Fibroblast of mammary gland (primary cell): ENCODE measurements at regions not wholly inside any gene's neighbourhood (a gene's known extent, or its start where the extent isn't known, plus 50 kb on each side); places are given as distances from the start of the nearest gene placed in this dataset.
A peak's percentile ranks its signal among the peaks of the same experiment; 100 is the strongest.

ENCODE experiments used
- DNase-seq: peaks from one replicate; pipeline ENCODE4 v3.0.0-alpha.2; 2010; ENCODE audit warnings: low read depth
- H3K4me3 ChIP-seq: 2 replicates; pipeline ENCODE4 v1.5.1; 2011; ENCODE audit warnings: low read depth, mild to moderate bottlenecking, low read length, moderate library complexity; ENCODE audit not compliant: control insufficient read depth
- TF ChIP-seq, protein P1 (sequence below): conservative IDR thresholded peaks from 2 replicates; pipeline ENCODE4 v1.5.1; 2011; ENCODE audit warnings: low read depth, low read length, inconsistent platforms; ENCODE audit not compliant: control insufficient read depth, insufficient read depth

DNA sequence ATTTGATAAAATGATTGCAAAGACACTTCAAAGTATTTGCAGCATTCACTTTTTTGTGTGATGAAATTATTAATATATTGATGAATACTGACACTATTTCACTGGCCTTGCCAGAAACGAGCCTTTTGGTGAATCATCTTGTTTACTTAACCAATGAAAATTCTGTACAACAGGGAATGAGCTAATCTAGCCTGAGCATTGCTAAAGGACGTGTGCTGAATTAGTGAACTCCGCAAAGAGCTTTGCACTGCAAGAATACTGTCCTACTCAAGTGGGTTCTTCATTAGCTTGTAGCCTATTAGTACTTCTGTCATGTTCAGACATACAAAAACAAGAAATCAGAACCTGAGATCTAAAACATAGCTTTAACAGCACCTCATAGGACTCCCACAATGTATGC, 172.0 kb upstream of the NRSN1 start:
- H3K4me3 ChIP-seq = no peak overlapping the region
- DNase-seq = peak; percentile 12
- TF ChIP-seq, protein P1, sequence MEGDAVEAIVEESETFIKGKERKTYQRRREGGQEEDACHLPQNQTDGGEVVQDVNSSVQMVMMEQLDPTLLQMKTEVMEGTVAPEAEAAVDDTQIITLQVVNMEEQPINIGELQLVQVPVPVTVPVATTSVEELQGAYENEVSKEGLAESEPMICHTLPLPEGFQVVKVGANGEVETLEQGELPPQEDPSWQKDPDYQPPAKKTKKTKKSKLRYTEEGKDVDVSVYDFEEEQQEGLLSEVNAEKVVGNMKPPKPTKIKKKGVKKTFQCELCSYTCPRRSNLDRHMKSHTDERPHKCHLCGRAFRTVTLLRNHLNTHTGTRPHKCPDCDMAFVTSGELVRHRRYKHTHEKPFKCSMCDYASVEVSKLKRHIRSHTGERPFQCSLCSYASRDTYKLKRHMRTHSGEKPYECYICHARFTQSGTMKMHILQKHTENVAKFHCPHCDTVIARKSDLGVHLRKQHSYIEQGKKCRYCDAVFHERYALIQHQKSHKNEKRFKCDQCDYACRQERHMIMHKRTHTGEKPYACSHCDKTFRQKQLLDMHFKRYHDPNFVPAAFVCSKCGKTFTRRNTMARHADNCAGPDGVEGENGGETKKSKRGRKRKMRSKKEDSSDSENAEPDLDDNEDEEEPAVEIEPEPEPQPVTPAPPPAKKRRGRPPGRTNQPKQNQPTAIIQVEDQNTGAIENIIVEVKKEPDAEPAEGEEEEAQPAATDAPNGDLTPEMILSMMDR = no peak

DNA sequence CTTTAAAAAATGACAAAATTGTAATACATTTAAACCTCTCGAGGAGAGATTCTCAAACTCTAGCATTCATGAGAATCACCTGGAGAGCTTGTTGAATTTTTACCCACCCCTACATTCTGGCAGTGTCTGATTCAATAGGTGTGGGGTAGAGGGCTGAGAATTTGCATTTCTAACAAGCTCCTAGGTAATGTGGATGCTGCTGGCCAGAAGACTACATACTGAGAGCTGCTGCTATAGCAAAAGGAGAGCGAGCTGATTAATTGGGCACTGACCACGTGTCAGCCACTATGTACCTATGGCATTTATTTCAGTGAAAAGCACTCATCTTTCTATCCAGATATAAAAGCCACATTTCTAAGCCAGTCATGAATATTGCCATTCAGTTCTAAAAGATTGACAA, 169.0 kb upstream of the NRSN1 start:
- TF ChIP-seq, protein P1 = no peak
- H3K4me3 ChIP-seq = no peak overlapping the region
- no peak for DNase-seq

GRCh38 chr6:23964865-23965264, 161.2 kb upstream of the NRSN1 start:
- no peak overlapping the region for H3K4me3 ChIP-seq
- DNase-seq = no peak
- TF ChIP-seq, protein P1 = no peak

DNA sequence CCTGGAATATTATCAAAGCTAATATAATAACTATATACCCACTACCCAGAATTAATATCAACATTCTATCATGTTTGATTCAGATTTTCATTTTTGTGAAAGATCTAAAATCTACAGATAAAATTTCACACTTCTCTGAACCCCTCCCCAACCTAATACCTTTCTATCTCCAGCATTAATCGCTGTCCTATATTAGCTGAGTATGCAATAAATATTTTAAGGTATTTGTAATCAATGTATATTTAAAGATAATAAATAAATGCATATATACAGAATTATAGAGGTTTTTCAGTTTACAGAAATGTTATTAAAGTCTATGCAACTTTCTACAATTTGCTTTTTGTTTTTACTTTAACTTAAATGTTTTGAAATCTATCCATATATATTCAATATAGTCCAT, 156.7 kb upstream of the NRSN1 start:
- DNase-seq = no peak
- H3K4me3 ChIP-seq = no peak overlapping the region
- TF ChIP-seq, protein P1 = no peak

DNA sequence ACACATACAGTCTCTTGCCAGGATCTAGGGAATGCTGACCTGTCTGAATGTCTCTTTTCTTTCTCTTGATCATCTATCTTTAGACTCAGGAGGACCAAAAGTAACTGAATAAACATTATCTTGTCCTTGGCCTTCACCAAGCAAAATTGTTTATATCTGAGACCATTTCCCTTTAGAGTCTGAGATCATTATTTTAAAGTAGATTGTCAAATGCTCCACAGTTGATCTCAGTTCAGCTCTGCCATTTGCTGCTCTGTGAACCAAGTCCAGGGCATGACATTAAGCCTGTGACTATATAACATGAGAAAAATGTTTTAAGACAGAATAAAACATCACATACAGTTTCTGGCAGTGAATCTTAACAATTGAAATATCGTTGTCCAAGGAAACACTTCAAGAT, 148.3 kb upstream of the NRSN1 start:
- TF ChIP-seq, protein P1 = no peak
- DNase-seq = no peak
- H3K4me3 ChIP-seq = no peak overlapping the region

DNA sequence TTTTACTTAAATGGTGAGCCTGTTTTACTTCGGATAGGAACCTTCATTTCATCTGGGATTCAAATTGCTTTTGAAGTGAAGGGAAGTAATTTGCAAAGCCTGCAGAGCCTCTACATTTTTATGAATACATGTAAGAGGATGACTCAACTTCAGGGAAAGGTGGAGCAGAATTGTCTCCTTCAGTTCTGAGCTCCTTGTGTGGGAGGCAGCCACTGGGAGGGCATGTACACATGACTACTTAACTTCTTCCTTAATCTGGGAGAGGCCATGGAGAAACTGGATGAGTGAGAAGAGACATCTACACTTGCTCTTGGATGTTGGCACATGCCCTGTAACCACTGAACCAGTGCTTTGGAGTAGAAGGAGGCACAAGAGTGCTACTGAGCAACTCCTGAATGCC, 145.1 kb upstream of the NRSN1 start:
- peak; percentile 12 for DNase-seq
- TF ChIP-seq, protein P1 = no peak
- no peak overlapping the region for H3K4me3 ChIP-seq

- no peak overlapping the region for H3K4me3 ChIP-seq
- TF ChIP-seq, protein P1 = no peak
Observed at GRCh38 chr6:23981923-23982322, 144.1 kb upstream of the NRSN1 start.

More at GRCh38 chr6:23981923-23982322, 144.1 kb upstream of the NRSN1 start:
- DNase-seq = no peak
